GM21390 (cell line): ENCODE measurements at regions not wholly inside any gene's neighbourhood (a gene's known extent, or its start where the extent isn't known, plus 50 kb on each side); places are given as distances from the start of the nearest gene placed in this dataset.

Experiments used
- ATAC-seq: cut with Tn5 transposase; IDR thresholded peaks from one replicate; pipeline ENCODE4 v1.9.1; 2021; ENCODE audit not compliant: unreplicated experiment

- no peak for ATAC-seq
Measured at GRCh38 chr22:47275605-47276449, 513.4 kb downstream of the TBC1D22A start.

GRCh38 chr22:47274196-47274595, 511.7 kb downstream of the TBC1D22A start:
- no peak for ATAC-seq

GRCh38 chr22:47270463-47271135, 508.1 kb downstream of the TBC1D22A start:
- ATAC-seq, result no peak

- no peak for ATAC-seq
Measured at GRCh38 chr22:47269516-47270088, 507.2 kb downstream of the TBC1D22A start.

GRCh38 chr22:47267513-47268282, 505.2 kb downstream of the TBC1D22A start:
- ATAC-seq, result no peak

- ATAC-seq, result no peak
Measured at GRCh38 chr22:47266329-47266728, 503.9 kb downstream of the TBC1D22A start.

- no peak for ATAC-seq
Measured at GRCh38 chr22:47260551-47260950, 498.1 kb downstream of the TBC1D22A start.

- ATAC-seq, result no peak
Measured at GRCh38 chr22:47259990-47260389, 497.5 kb downstream of the TBC1D22A start.

GRCh38 chr22:47259049-47259448, 496.6 kb downstream of the TBC1D22A start:
- no peak for ATAC-seq

- ATAC-seq, result no peak
Measured at GRCh38 chr22:47257976-47258375, 495.5 kb downstream of the TBC1D22A start.

- no peak for ATAC-seq
Measured at GRCh38 chr22:47257566-47257965, 495.1 kb downstream of the TBC1D22A start.

- ATAC-seq, result no peak
Measured at GRCh38 chr22:47251911-47252310, 489.5 kb downstream of the TBC1D22A start.

- ATAC-seq, result no peak
Measured at GRCh38 chr22:47250995-47251765, 488.7 kb downstream of the TBC1D22A start.

- ATAC-seq, result no peak
Measured at GRCh38 chr22:47249370-47249928, 487.0 kb downstream of the TBC1D22A start.

- no peak for ATAC-seq
Measured at GRCh38 chr22:47248925-47249324, 486.5 kb downstream of the TBC1D22A start.

GRCh38 chr22:47247579-47248240, 485.3 kb downstream of the TBC1D22A start:
- no peak for ATAC-seq

- no peak for ATAC-seq
Measured at GRCh38 chr22:47245786-47246185, 483.3 kb downstream of the TBC1D22A start.

GRCh38 chr22:47245286-47245685, 482.8 kb downstream of the TBC1D22A start:
- no peak for ATAC-seq

GRCh38 chr22:47240116-47240515, 477.7 kb downstream of the TBC1D22A start:
- ATAC-seq, result no peak

- no peak for ATAC-seq
Measured at GRCh38 chr22:47239474-47239860, 477.0 kb downstream of the TBC1D22A start.
